ENCODE measurements at regions not wholly inside any gene's neighbourhood (a gene's known extent, or its start where the extent isn't known, plus 50 kb on each side); places are given as distances from the start of the nearest gene placed in this dataset.

DNA sequence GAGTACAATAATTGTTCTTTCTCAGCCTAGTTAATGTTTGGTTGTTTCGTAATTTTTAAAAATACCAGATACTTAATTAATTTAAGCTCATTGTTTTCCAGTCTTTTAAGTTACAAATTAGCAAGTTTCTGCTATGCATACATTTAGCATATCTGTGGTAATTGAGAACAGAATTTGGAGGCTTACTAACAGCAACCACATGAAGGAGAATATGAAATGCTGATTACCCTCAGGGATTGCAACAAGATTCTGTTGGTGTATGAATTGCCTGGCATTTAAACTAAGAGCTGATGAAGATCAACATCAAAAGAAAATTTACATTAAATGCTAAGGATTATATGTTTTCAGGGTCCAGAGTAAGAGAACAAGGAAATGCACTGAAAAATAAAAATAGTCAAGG is 580.0 kb upstream of the INTU start:
- TF ChIP-seq POLR2A (IDR thresholded peaks at IDR 0.05) = no peak
- no peak for TF ChIP-seq CTCF (IDR thresholded peaks at IDR 0.05)
- TF ChIP-seq EP300 (IDR thresholded peaks at IDR 0.05) = no peak
- no peak for TF ChIP-seq POLR2AphosphoS5 (IDR thresholded peaks at IDR 0.05)
